HG03064 (cell line): ENCODE measurements at regions not wholly inside any gene's neighbourhood (a gene's known extent, or its start where the extent isn't known, plus 50 kb on each side); places are given as distances from the start of the nearest gene placed in this dataset.

Source experiments
- ATAC-seq: cut with Tn5 transposase; IDR thresholded peaks from one replicate; pipeline ENCODE4 v1.9.1; 2021; ENCODE audit warnings: low read depth; ENCODE audit not compliant: unreplicated experiment

GRCh38 chr11:97354576-97354975 is 964.8 kb downstream of the JRKL start:
- no peak for ATAC-seq

- ATAC-seq = no peak
Measured at GRCh38 chr11:97355230-97355629, 965.4 kb downstream of the JRKL start.

- ATAC-seq = no peak
Measured at GRCh38 chr11:97356144-97356543, 966.3 kb downstream of the JRKL start.

GRCh38 chr11:97359016-97359415 is 969.2 kb downstream of the JRKL start:
- ATAC-seq = no peak

- no peak for ATAC-seq
Measured at GRCh38 chr11:97361812-97362378, 972.1 kb downstream of the JRKL start.

GRCh38 chr11:97363331-97363730 is 973.5 kb downstream of the JRKL start:
- ATAC-seq = no peak

- ATAC-seq = no peak
Measured at GRCh38 chr11:97364047-97364446, 974.2 kb downstream of the JRKL start.

- no peak for ATAC-seq
Measured at GRCh38 chr11:97367406-97368083, 977.7 kb downstream of the JRKL start.

- ATAC-seq = no peak
Measured at GRCh38 chr11:97389270-97389669, 999.5 kb downstream of the JRKL start.

- ATAC-seq = no peak
Measured at GRCh38 chr11:97398246-97398645, 1008.4 kb downstream of the JRKL start.

GRCh38 chr11:97409141-97409540 is 1019.3 kb downstream of the JRKL start:
- no peak for ATAC-seq

- no peak for ATAC-seq
Measured at GRCh38 chr11:97414801-97415200, 1025.0 kb downstream of the JRKL start.

- no peak for ATAC-seq
Measured at GRCh38 chr11:97419729-97420128, 1029.9 kb downstream of the JRKL start.

- ATAC-seq = no peak
Measured at GRCh38 chr11:97428247-97428790, 1038.5 kb downstream of the JRKL start.

- ATAC-seq = no peak
Measured at GRCh38 chr11:97430877-97431276, 1041.1 kb downstream of the JRKL start.

- no peak for ATAC-seq
Measured at GRCh38 chr11:97432926-97433325, 1043.1 kb downstream of the JRKL start.

- ATAC-seq = no peak
Measured at GRCh38 chr11:97445561-97445960, 1055.7 kb downstream of the JRKL start.

GRCh38 chr11:97451441-97451840 is 1061.6 kb downstream of the JRKL start:
- no peak for ATAC-seq

GRCh38 chr11:97454988-97455387 is 1065.2 kb downstream of the JRKL start:
- ATAC-seq = no peak

- no peak for ATAC-seq
Measured at GRCh38 chr11:97460091-97460490, 1070.3 kb downstream of the JRKL start.

GRCh38 chr11:97461044-97461880 is 1071.4 kb downstream of the JRKL start:
- no peak for ATAC-seq
